DND-41 (cell line): ENCODE measurements at regions not wholly inside any gene's neighbourhood (a gene's known extent, or its start where the extent isn't known, plus 50 kb on each side); places are given as distances from the start of the nearest gene placed in this dataset.

Source experiments
- ATAC-seq: fragments of 200-7000 bp; cut with Tn5 transposase; 3 replicates; pipeline ENCODE4 v1.9.1; 2021; ENCODE audit warnings: low read depth; ENCODE audit not compliant: insufficient read depth
- DNase-seq: peaks from one replicate; pipeline ENCODE4 v3.0.0-alpha.2; 2020
- H2AFZ ChIP-seq: 2 replicates; pipeline ENCODE4 v1.6.0; 2012; ENCODE audit warnings: low read depth, low read length
- H3K27ac ChIP-seq: 2 replicates; pipeline ENCODE4 v1.5.1; 2012; ENCODE audit warnings: low read length, inconsistent platforms
- H3K27me3 ChIP-seq: fragments of 200-600 bp; sonication (generic); 2 replicates; pipeline ENCODE4 v1.6.0; 2012; ENCODE audit warnings: low read length, mild to moderate bottlenecking, inconsistent platforms; ENCODE audit not compliant: insufficient read depth, poor library complexity
- H3K36me3 ChIP-seq: 2 replicates; pipeline ENCODE4 v1.5.1; 2012; ENCODE audit warnings: low read length, inconsistent platforms; ENCODE audit not compliant: insufficient read depth
- H3K4me1 ChIP-seq: 2 replicates; pipeline ENCODE4 v1.5.1; 2012; ENCODE audit warnings: mild to moderate bottlenecking, low read length; ENCODE audit not compliant: insufficient read depth
- H3K4me2 ChIP-seq: 2 replicates; pipeline ENCODE4 v1.6.0; 2012; ENCODE audit warnings: mild to moderate bottlenecking, moderate library complexity, low read length, inconsistent platforms; ENCODE audit not compliant: insufficient read depth
- H3K4me3 ChIP-seq, 2 experiments: fragments of 200-600 bp in 1 of 2; shearing (Covaris generic) in 1 of 2; 2 replicates each; pipeline ENCODE4 v1.5.1; 2012 to 2016; ENCODE audit warnings: inconsistent platforms in 2 of 2, low read length in 2 of 2, mild to moderate bottlenecking in 2 of 2, low read depth in 1 of 2, moderate library complexity in 1 of 2
- H3K79me2 ChIP-seq: 2 replicates; pipeline ENCODE4 v1.6.0; 2012; ENCODE audit warnings: low read length, inconsistent platforms; ENCODE audit not compliant: insufficient read depth
- H3K9ac ChIP-seq: 2 replicates; pipeline ENCODE4 v1.6.0; 2012; ENCODE audit warnings: low read depth, mild to moderate bottlenecking, inconsistent platforms, low read length, moderate library complexity
- H3K9me3 ChIP-seq: 2 replicates; pipeline ENCODE4 v1.5.1; 2012; ENCODE audit warnings: low read length, moderate library complexity, mild to moderate bottlenecking, inconsistent platforms; ENCODE audit not compliant: insufficient read depth, severe bottlenecking
- H4K20me1 ChIP-seq: 2 replicates; pipeline ENCODE4 v1.6.0; 2012; ENCODE audit warnings: low read length; ENCODE audit not compliant: insufficient read depth
- EZH2 ChIP-seq: IDR thresholded peaks from 3 replicates; pipeline ENCODE4 v1.6.1; 2012; ENCODE audit warnings: borderline replicate concordance, low read depth, mild to moderate bottlenecking, moderate library complexity, low read length, inconsistent platforms; ENCODE audit not compliant: severe bottlenecking
- TF ChIP-seq, protein P1 (sequence below): IDR thresholded peaks from 2 replicates; pipeline ENCODE4 v1.5.1; 2012; ENCODE audit warnings: borderline replicate concordance, low read length, moderate library complexity, mild to moderate bottlenecking; ENCODE audit not compliant: poor library complexity, severe bottlenecking; ENCODE audit errors: extremely low read depth

DNA sequence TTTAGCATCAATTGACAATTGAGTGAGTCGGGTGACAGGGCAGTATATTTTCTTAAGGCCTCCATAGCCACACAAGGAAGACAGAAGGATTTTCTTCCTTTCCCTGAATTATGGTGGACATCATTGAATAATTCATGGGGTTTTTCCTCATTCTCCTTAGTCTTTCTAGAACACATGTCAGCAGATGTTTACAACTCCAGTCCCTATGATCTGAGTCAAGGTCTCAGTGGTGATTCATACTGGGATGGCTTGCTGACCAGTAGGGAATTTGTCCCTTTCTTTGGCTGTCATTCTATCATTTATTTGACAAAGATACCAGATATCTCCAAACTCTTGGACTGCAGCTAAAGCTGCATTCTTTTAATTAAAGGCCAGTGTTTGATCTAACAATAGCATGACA, 332.9 kb upstream of the RBMY1B start:
- no peak for ATAC-seq
- Histone ChIP-seq H3K9me3 (no peaks in the 10 kb centered on the region), H3K4me2 (no peak overlapping the region)

DNA sequence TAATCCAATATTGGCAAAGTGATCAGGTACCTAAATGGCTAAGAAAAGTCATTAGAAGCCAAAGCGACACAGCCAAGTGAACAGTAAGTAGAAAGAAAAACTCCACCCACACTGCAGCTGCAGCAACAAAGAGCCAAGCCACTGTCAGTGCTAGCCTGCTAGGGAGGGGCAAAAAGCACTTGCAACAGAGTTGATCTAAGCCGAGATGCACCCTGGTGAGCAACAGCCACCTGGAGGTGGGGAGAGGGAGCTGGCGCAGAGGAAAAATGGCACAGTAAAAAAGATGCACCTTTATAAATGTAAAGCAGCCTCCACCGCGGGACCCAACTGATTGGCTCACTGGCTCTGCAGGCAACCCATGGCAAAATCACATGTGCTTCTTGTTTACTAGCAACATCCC, 330.2 kb upstream of the RBMY1B start:
- H3K4me3 ChIP-seq = no peak overlapping the region
- DNase-seq (peak; percentile 48), ATAC-seq (peak; percentile 88)
- H3K4me2 ChIP-seq = no peak overlapping the region
- H3K27ac ChIP-seq = no peak overlapping the region
- H4K20me1 ChIP-seq = no peaks in the 10 kb centered on the region
- H3K27me3 ChIP-seq = no peaks in the 10 kb centered on the region
- H3K9me3 ChIP-seq = no peaks in the 10 kb centered on the region
- H3K79me2 ChIP-seq = no peaks in the 10 kb centered on the region
- no peaks in the 10 kb centered on the region for H3K36me3 ChIP-seq
- H2AFZ ChIP-seq = no peak overlapping the region
- H3K9ac ChIP-seq = no peak overlapping the region
- TF ChIP-seq, protein P1, sequence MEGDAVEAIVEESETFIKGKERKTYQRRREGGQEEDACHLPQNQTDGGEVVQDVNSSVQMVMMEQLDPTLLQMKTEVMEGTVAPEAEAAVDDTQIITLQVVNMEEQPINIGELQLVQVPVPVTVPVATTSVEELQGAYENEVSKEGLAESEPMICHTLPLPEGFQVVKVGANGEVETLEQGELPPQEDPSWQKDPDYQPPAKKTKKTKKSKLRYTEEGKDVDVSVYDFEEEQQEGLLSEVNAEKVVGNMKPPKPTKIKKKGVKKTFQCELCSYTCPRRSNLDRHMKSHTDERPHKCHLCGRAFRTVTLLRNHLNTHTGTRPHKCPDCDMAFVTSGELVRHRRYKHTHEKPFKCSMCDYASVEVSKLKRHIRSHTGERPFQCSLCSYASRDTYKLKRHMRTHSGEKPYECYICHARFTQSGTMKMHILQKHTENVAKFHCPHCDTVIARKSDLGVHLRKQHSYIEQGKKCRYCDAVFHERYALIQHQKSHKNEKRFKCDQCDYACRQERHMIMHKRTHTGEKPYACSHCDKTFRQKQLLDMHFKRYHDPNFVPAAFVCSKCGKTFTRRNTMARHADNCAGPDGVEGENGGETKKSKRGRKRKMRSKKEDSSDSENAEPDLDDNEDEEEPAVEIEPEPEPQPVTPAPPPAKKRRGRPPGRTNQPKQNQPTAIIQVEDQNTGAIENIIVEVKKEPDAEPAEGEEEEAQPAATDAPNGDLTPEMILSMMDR = peak; percentile 59
- TF ChIP-seq EZH2 = no peak
- peaks cover 6% of the 10 kb centered on the region for H3K4me1 ChIP-seq

More for the DNA sequence above, 332.9 kb upstream of the RBMY1B start:
- Histone ChIP-seq H3K27ac (no peak overlapping the region), H3K9ac (no peak overlapping the region), H3K27me3 (no peaks in the 10 kb centered on the region), H3K4me1 (peaks cover 8% of the 10 kb centered on the region), H2AFZ (no peak overlapping the region), H3K4me3 (no peak overlapping the region), H3K36me3 (no peaks in the 10 kb centered on the region), H3K79me2 (no peaks in the 10 kb centered on the region), H4K20me1 (no peaks in the 10 kb centered on the region)
- no peak for DNase-seq
- TF ChIP-seq, protein P1 = no peak
- no peak for TF ChIP-seq EZH2

DNA sequence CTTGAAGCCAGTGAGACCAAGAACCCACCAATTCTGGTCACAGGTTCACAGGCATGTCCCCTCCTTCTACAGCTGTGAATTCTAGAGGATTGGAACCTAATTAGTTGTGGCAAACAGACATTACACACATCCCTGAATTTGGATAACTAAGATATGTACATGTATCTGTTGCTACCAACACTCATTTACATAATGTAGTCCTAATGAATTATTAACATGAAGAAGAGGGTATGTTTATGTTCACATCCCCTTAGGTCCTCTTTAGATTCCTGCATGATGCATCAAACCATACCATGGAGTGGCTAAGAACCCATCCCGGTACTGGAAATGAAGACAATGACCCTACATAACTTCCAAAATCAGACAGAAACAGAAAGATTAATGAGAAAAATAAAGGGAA, 326.9 kb upstream of the RBMY1B start:
- Histone ChIP-seq H4K20me1 (no peaks in the 10 kb centered on the region), H3K4me2 (no peak overlapping the region), H3K9me3 (no peaks in the 10 kb centered on the region), H2AFZ (no peak overlapping the region), H3K27me3 (no peaks in the 10 kb centered on the region), H3K4me1 (peaks cover 6% of the 10 kb centered on the region), H3K9ac (no peak overlapping the region), H3K79me2 (no peaks in the 10 kb centered on the region), H3K36me3 (no peaks in the 10 kb centered on the region), H3K27ac (no peak overlapping the region), H3K4me3 (no peak overlapping the region)
- TF ChIP-seq, protein P1 = no peak
- no peak for TF ChIP-seq EZH2
- DNase-seq (no peak), ATAC-seq (no peak)
